ENCODE measurements at regions not wholly inside any gene's neighbourhood (a gene's known extent, or its start where the extent isn't known, plus 50 kb on each side); places are given as distances from the start of the nearest gene placed in this dataset.

GRCh38 chr13:44293374-44293773 is 80.2 kb upstream of the SERP2 start:
- peak; percentile 29 to 77 for DNase-seq

DNA sequence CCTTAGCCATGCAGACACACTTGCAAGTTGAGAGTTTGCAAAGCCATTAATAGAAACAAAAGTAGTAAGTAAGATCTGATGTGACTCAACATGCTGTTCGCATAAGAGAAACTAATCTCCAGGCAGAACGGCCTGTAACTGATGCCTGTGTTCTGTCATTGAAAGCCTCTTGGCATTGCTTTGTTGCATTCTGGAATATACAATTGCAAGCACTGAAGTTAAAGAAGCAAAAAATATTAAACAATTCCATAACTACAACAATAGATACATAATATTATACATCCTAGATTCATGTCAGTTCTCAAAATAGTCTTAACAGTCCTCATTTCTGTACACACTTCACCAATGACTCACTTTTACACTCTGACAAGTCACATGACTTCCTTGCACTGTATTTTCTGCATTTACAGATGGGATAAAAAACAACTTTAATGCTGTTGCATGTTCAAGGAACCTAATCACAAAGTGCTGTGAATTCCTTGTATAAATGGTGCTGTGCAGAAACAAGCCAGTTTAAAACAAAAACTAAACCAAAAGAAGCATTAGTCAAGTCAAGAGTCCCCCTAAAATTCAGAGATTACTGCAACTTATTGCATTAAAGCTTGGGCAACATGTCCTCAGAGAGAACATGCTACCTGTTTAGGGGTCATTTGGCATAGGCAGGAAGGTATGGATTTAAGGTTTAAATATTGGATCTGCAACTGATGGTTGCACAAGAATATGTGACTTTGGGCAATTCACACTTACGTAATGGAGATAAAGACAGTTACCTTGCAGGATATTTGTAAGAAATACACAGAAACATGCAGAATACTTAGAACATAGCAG is 79.5 kb upstream of the SERP2 start:
- DNase-seq = peak in 1 of 2 donors; percentile 25

DNA sequence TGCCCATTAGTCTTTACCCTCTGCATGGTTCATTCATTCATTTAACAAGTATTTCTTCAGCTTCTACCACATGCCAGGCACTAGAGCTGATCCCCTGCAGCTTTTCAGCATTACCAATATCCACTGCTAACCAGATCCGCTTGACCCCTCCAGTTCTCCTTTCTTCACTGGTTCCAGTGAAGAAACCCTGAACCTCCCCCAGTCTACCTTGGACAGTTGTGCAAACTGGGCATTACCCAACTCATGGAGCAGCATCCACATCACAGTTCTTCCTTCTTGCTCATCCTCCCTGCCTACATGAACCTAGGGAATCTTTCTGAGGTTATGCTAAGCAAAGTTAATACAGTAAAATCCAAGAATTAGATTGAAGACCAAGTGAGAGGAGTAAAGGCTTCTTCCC is 78.7 kb upstream of the SERP2 start:
- DNase-seq = peak; percentile 70 to 91

GRCh38 chr13:44296856-44297255 is 76.8 kb upstream of the SERP2 start:
- DNase-seq = no peak

- DNase-seq = no peak
These were observed 75.3 kb upstream of the SERP2 start for GRCh38 chr13:44298314-44298713.

DNA sequence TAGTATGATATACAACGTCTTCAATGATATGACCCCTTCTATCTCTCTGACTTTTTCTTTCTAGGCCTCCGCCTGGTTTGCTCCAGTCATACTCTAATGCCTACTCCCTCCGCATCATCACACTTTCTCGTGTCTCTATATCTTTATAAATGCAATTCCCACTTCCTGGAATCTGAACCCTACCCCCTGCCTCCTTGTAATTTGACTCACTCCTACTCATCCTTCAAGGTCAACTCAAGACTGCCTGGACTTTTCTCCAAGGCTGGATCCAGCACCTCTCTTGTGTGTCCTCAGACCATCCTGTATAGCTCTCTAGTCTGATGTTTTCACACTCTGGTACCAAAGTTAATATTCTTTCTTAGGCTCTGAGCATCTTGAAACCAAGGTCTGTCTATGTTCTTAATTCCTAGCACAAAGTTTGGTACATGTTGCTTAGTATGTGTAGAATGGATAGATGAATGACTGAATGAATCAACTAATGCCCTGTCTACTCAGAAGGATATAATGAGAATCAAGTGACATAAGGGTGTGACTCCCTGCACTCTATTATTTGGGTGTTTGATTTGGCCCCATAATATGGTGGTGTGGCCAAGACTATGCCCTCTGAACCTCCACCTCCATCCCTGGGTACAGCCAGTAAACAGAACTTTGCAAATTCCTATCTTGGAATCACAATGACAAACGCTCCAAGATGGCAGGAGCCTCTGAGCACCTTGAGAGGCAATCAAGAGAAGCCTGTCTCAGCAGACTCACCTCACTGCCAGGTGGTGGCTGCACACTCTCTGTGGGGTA is 74.3 kb upstream of the SERP2 start:
- DNase-seq = no peak

DNA sequence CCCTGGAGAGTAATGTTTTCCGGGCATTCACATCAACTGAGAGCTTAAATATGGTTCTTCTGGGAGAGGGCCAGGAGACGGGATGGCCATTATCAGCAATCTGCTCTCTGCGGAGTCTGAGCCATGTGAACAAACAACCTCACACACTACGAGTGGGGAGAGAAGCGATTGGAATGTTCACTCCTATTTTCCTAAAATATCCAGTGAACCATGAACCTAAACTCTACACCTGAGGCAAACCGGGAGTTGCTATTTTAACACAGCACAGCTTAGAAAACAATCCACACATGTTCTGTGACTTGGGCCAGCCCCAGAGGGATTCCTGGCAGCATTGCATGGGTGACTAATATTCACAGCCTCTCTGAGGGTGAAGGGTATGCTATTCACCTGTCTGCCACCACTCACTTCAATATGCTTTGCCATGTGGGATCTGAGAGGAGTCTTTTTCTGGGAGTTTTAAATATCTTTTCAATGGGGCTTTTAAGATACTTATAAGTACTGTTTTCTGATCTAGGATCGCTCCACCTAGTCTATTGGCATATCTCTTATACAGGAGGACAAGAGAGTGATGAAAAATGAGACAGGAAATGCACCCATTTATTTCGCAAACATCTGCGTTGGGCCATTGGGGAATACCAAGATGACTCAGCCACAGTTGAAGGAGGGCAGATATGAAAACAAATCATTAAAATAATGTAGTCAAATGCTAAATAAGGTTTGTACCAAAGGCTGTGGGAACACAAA is 72.6 kb upstream of the SERP2 start:
- peak; percentile 82 to 85 for DNase-seq

DNA sequence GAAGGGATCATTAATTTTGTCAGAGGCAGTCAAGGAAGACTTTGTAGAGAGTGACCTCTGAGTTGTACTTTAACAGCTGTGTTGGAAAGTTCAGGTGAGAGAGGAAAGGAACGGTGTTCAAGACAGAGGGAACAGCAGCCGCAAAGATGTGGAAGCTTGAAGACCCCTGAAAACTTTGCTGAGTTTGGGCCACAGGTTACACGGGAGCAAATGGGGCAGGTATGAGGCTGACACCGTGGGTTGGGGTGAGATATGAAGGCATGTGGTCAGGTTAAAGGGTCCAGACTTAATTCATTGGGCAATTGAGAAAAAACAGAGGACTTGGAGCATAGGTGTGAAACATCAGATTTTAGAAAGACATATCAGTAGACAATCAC is 72.0 kb upstream of the SERP2 start:
- no peak for DNase-seq

- DNase-seq = no peak
These were observed 71.4 kb upstream of the SERP2 start for GRCh38 chr13:44302233-44302632.

DNA sequence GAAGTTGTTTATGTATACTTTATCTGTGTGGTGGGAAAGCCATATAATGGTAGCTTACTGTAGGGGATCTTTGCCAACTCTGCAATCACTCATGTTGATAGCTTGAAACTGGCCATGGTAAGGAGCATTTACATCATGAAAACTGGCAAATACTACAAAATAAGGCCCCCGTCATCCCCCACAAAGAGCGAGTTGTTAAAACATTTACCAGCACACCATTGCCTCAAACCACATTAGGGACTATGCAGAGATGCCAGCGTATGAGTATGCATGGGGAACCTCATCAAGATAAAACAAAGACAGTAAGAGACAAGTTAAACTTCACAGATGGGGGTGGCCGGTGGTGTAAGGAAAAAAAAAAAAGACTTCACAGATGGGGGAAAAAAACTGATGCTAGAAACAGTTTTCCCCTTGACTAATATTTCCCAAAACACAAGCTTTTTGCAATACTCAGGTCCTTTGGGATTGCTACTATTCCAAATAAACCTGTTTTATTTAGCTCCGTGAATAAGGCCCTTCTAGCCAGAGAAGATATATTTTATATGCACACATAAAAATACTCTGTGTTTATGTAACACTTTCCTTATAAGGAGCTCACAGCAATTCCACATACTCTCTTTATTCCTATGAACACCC is 70.6 kb upstream of the SERP2 start:
- no peak for DNase-seq

DNA sequence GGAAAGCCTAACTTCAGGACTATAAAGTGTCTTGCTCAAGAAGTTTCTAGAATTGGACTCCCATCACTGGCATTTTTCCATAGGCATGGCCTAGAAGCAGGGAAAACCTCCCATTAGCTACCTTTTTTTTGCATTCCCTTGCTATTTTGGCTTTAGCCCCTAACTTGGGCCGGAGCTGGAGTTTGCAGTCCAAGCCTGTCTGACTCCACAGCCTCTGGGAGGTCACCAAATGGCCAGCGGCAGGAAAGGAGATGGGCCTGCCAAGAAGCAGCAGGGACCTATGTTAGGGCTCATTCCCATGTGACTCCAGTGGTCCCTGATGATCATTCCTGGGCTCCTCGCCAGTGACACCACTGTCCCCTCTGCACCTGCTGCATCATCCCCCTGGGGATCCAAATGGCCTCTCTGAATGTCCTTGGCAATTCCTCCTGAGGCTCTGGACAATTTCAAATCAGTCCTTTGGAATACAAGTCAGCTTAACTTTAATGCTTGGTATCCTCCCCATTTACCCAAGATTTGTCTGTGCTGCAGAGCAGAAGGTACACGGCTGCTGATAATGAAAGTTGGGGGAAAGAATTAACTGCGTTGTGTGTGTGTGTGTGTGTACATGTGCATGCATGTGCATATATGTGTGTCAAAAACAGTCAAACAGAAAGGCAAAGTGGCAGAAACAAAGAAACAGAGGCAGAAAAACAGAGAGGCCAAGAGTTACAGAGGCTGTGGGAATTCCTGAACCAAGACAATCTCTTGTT is 69.8 kb upstream of the SERP2 start:
- DNase-seq = no peak

DNA sequence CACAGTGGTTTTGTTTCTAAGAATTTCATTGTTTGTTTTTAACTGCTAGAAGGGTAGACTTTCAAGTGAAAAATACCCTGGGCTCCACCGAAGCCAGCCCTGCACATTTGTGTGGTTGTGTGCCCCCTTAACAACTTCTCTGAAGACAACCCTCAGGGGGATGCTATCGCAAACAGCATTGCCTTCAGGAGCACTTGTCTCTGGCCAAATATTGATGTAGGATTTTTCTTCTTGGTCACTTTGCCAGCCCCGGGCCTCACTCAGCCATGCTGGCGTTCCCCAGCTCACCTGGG is 69.2 kb upstream of the SERP2 start:
- no peak for DNase-seq

- DNase-seq = no peak
These were observed 68.3 kb upstream of the SERP2 start for GRCh38 chr13:44305286-44305685.

GRCh38 chr13:44305917-44306370 is 67.7 kb upstream of the SERP2 start:
- no peak for DNase-seq

- DNase-seq = peak; percentile 26 to 67
These were observed 67.0 kb upstream of the SERP2 start for GRCh38 chr13:44306371-44307192.

GRCh38 chr13:44307255-44307654 is 66.4 kb upstream of the SERP2 start:
- DNase-seq = no peak

DNA sequence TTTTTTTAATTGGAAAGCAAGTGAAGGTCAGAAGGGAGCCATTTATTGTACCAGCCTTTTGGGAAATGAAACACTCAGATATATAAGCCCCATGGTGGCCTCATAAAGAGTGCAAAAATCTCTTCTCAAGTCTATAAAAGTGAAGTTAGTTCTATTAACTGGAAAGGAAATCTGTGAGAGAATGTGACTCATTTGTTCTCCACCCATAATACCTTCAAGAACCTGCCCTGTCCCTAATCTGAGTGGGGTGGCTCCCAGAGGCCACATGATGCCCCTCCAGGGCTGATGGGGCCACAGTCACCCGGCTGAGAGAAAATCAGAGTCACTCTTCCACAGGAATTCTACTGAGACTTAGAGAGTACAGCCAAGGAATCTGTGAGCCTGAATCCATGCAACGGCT is 65.8 kb upstream of the SERP2 start:
- DNase-seq = no peak

DNA sequence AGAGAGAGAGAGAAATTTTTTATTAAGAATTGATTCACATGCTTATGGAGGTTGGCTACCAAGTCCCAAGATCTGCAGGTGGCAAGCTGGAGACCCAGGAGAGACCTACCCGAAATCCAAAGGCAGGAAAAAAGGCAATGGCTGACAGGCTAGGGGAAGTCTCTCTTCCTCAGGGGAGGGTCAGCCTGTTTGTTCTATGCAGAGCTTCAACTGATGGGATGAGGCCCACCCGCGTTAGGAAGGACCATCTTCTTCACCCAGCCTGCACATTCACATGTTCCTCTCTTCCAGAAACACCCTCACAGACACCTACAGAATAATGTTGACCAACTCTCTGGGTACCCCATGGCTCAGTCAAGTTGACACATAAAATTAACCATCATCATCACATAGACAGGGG is 65.3 kb upstream of the SERP2 start:
- DNase-seq = no peak

DNA sequence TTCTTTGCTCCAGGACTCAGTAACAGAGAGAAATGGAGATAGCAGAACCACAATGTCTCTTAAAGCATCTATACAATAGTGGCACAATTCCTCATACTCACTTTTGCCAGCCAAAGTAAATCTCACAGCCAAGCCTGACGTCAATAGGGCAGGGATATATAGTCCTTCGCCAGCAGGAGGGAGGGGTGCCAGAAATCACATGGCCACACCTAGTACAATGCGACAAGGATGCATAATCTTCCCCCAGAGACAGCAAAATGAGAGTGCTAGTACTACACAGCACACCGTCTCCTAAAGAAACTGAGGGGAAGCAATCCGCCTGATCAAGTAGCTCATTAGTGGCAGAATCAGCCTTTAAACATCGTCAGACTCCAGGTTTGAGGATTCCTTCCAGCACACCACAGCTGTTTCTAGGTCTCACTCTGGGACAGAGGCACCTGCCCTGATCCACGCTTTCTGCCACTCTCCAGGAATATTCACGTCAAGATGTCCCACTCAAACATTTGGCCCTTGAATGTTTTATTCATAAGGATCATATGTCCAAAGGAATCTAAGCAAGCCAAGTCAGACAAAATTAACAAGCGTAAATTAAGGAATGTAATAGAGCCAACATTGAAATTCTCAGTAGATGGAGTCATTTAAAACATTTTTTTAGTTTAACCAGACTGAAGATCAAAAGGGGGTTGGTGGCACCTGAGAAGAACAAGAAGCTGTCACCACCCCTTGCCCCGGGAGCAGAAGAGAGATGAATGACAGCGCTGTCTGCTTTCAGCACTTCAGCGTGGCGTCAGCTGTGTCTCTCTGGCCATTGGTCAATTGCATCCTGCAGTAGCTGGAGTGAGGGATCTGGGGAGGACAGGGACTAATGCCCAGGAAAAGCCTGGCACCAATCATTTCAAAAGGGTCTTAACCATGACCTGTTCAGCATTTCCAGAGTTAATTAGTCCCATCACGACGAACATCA is 63.5 kb upstream of the SERP2 start:
- no peak for DNase-seq

Measured in inflammatory macrophage treated with lipopolysaccharide for 1 hour (primary cell).